Breast epithelium (tissue), 3 donors: ENCODE measurements at regions not wholly inside any gene's neighbourhood (a gene's known extent, or its start where the extent isn't known, plus 50 kb on each side); places are given as distances from the start of the nearest gene placed in this dataset.
"Not testable (repeated sequence)": the region's sequence is repeated elsewhere in the genome, so short reads cannot be mapped to it uniquely, and the experiment has no call there.

Source experiments
- CTCF ChIP-seq, 3 donors: fragments of 450-650 bp; IDR thresholded peaks; one replicate each; pipeline ENCODE4 v1.5.1; 2016 to 2017; ENCODE audit warnings: antibody characterized with exemption in 3 of 3, mild to moderate bottlenecking in 3 of 3, moderate library complexity in 3 of 3
- POLR2A ChIP-seq: fragments of 450-650 bp; IDR thresholded peaks from one replicate; pipeline ENCODE4 v1.6.1; 2016; ENCODE audit warnings: antibody characterized with exemption, mild to moderate bottlenecking, moderate library complexity
- POLR2AphosphoS5 ChIP-seq, 3 donors: sonication (generic); formaldehyde crosslinking; IDR thresholded peaks; one replicate each; pipeline ENCODE4 v1.6.1; 2017; ENCODE audit warnings: antibody characterized with exemption in 3 of 3

- TF ChIP-seq CTCF (IDR thresholded peaks at IDR 0.05); POLR2A; POLR2AphosphoS5 (IDR thresholded peaks at IDR 0.05): not testable (repeated sequence)
Observed at GRCh38 chr13:18624061-18624460, 557.6 kb downstream of the TUBA3C start.
